ENCODE measurements at regions not wholly inside any gene's neighbourhood (a gene's known extent, or its start where the extent isn't known, plus 50 kb on each side); places are given as distances from the start of the nearest gene placed in this dataset.

- H3K27me3 ChIP-seq, result no peaks in the 10 kb centered on the region
- H3K9me3 ChIP-seq, result peaks cover 0 to 3% (median 0%) of the 10 kb centered on the region in 4 donors
- H3K27ac ChIP-seq, result no peak overlapping the region
- DNase-seq, result no peak
- H3K4me1 ChIP-seq, result no peaks in the 10 kb centered on the region
- H3K36me3 ChIP-seq, result no peaks in the 10 kb centered on the region
- H3K4me3 ChIP-seq, result no peak overlapping the region
- TF ChIP-seq POLR2A (IDR thresholded peaks at IDR 0.05) (no peak), CTCF (IDR thresholded peaks at IDR 0.05) (no peak)
These were observed 205.2 kb upstream of the RGPD4 start for GRCh38 chr2:107621186-107622165.

GRCh38 chr2:107622741-107623310 lies 203.9 kb upstream of the RGPD4 start:
- TF ChIP-seq CTCF (IDR thresholded peaks at IDR 0.05) (no peak), POLR2A (IDR thresholded peaks at IDR 0.05) (no peak)
- H3K27me3 ChIP-seq, result no peaks in the 10 kb centered on the region

GRCh38 chr2:107625982-107626381 lies 200.7 kb upstream of the RGPD4 start:
- Histone ChIP-seq H3K27me3 (no peaks in the 10 kb centered on the region), H3K4me1 (no peaks in the 10 kb centered on the region), H3K9me3 (no peaks in the 10 kb centered on the region), H3K36me3 (no peaks in the 10 kb centered on the region), H3K4me3 (no peak overlapping the region), H3K27ac (no peak overlapping the region)
- DNase-seq, result no peak
- no peak for TF ChIP-seq CTCF (IDR thresholded peaks at IDR 0.05)
- TF ChIP-seq POLR2A (IDR thresholded peaks at IDR 0.05), result no peak

More at GRCh38 chr2:107622741-107623310, 203.9 kb upstream of the RGPD4 start:
- Histone ChIP-seq H3K9me3 (peaks cover 0 to 3% (median 0%) of the 10 kb centered on the region in 4 donors), H3K36me3 (no peaks in the 10 kb centered on the region), H3K27ac (no peak overlapping the region), H3K4me1 (no peaks in the 10 kb centered on the region), H3K4me3 (no peak overlapping the region)
- DNase-seq, result no peak

- no peaks in the 10 kb centered on the region for H3K36me3 ChIP-seq
- H3K9me3 ChIP-seq, result no peaks in the 10 kb centered on the region
- no peaks in the 10 kb centered on the region for H3K27me3 ChIP-seq
- DNase-seq, result no peak
- no peak for TF ChIP-seq CTCF (IDR thresholded peaks at IDR 0.05)
- no peak for TF ChIP-seq POLR2A (IDR thresholded peaks at IDR 0.05)
- H3K27ac ChIP-seq, result no peak overlapping the region
- H3K4me3 ChIP-seq, result no peak overlapping the region
- H3K4me1 ChIP-seq, result no peaks in the 10 kb centered on the region
These were observed 199.5 kb upstream of the RGPD4 start for GRCh38 chr2:107627164-107627563.

- Histone ChIP-seq H3K36me3 (no peaks in the 10 kb centered on the region), H3K9me3 (no peaks in the 10 kb centered on the region), H3K4me3 (no peak overlapping the region), H3K27me3 (no peaks in the 10 kb centered on the region), H3K4me1 (no peaks in the 10 kb centered on the region), H3K27ac (no peak overlapping the region)
- TF ChIP-seq CTCF (IDR thresholded peaks at IDR 0.05) (no peak), POLR2A (IDR thresholded peaks at IDR 0.05) (no peak)
- no peak for DNase-seq
These were observed 198.8 kb upstream of the RGPD4 start for GRCh38 chr2:107627926-107628325.
